WTC11 (cell line): ENCODE measurements at regions not wholly inside any gene's neighbourhood (a gene's known extent, or its start where the extent isn't known, plus 50 kb on each side); places are given as distances from the start of the nearest gene placed in this dataset.

Source experiments
- ATAC-seq: fragments of 200-7000 bp; cut with Tn5 transposase; 2 replicates; pipeline ENCODE4 v1.10.0; 2021; ENCODE audit warnings: mild to moderate bottlenecking, moderate library complexity
- CTCF ChIA-PET: fragments of 300-600 bp; sonication (Branson Sonifier 250); formaldehyde crosslinking; loops from one replicate; lab custom pipeline; 2021; ENCODE audit warnings: antibody characterized with exemption; lab: Charles Lee
- POLR2A ChIA-PET: fragments of 350-600 bp; sonication (Branson Sonifier 250); formaldehyde crosslinking; loops from one replicate; lab custom pipeline; 2021; ENCODE audit warnings: antibody characterized with exemption; lab: Charles Lee
- DNase-seq: peaks from one replicate; pipeline ENCODE4 v3.0.0; 2021; ENCODE audit warnings: low spot score
- H3K27ac Mint-ChIP-seq: 2 replicates; pipeline ENCODE4 v1.8.0; 2021; ENCODE audit warnings: mixed read lengths
- H3K27me3 Mint-ChIP-seq: 2 replicates; pipeline ENCODE4 v1.8.0; 2021; ENCODE audit warnings: low read depth, mild to moderate bottlenecking, moderate library complexity, mixed read lengths
- H3K36me3 Mint-ChIP-seq: 2 replicates; pipeline ENCODE4 v1.8.0; 2021; ENCODE audit warnings: mixed read lengths
- H3K4me1 Mint-ChIP-seq: 2 replicates; pipeline ENCODE4 v1.8.0; 2022; ENCODE audit warnings: mixed read lengths
- H3K4me3 Mint-ChIP-seq: 2 replicates; pipeline ENCODE4 v1.8.0; 2021; ENCODE audit warnings: mild to moderate bottlenecking, moderate library complexity, mixed read lengths
- H3K9me3 Mint-ChIP-seq: 2 replicates; pipeline ENCODE4 v1.8.0; 2021; ENCODE audit warnings: mixed read lengths
- CBFB ChIP-seq: sonication (generic); formaldehyde crosslinking; IDR thresholded peaks from 2 replicates; pipeline ENCODE4 v1.8.1; 2022; ENCODE audit warnings: mild to moderate bottlenecking, low read depth, missing genetic modification reagents
- CREB1 ChIP-seq: sonication (generic); formaldehyde crosslinking; IDR thresholded peaks from 2 replicates; pipeline ENCODE4 v1.8.0; 2023; ENCODE audit warnings: mild to moderate bottlenecking, missing genetic modification reagents
- CREM ChIP-seq: sonication (generic); formaldehyde crosslinking; IDR thresholded peaks from 2 replicates; pipeline ENCODE4 v1.8.1; 2022; ENCODE audit warnings: mild to moderate bottlenecking, missing genetic modification reagents, moderate library complexity
- ESRRA ChIP-seq: sonication (generic); formaldehyde crosslinking; IDR thresholded peaks from 2 replicates; pipeline ENCODE4 v1.8.1; 2022; ENCODE audit warnings: mild to moderate bottlenecking, missing genetic modification reagents, borderline replicate concordance
- FOXK1 ChIP-seq: sonication (generic); formaldehyde crosslinking; IDR thresholded peaks from 2 replicates; pipeline ENCODE4 v1.8.0; 2022; ENCODE audit warnings: mild to moderate bottlenecking, moderate library complexity, missing genetic modification reagents
- MXD4 ChIP-seq: fragments of 250-450 bp; sonication (Bioruptor Pico); IDR thresholded peaks from 2 replicates; pipeline ENCODE4 v1.8.0; 2021; ENCODE audit warnings: mild to moderate bottlenecking, moderate library complexity, borderline replicate concordance
- MYBL2 ChIP-seq: sonication (generic); formaldehyde crosslinking; IDR thresholded peaks from 2 replicates; pipeline ENCODE4 v1.8.1; 2023; ENCODE audit warnings: mild to moderate bottlenecking, moderate library complexity, missing genetic modification reagents
- NR2C2 ChIP-seq: sonication (generic); formaldehyde crosslinking; IDR thresholded peaks from 2 replicates; pipeline ENCODE4 v1.8.0; 2022; ENCODE audit warnings: mild to moderate bottlenecking, missing genetic modification reagents
- OVOL2 ChIP-seq: fragments of 250-450 bp; sonication (Bioruptor Pico); IDR thresholded peaks from 2 replicates; pipeline ENCODE4 v1.9.0; 2021; ENCODE audit warnings: mild to moderate bottlenecking, borderline replicate concordance
- PRRX2 ChIP-seq: fragments of 250-450 bp; sonication (Bioruptor Pico); IDR thresholded peaks from 2 replicates; pipeline ENCODE4 v1.8.0; 2021; ENCODE audit warnings: mild to moderate bottlenecking
- RELA ChIP-seq: sonication (generic); formaldehyde crosslinking; IDR thresholded peaks from 2 replicates; pipeline ENCODE4 v1.8.1; 2022; ENCODE audit warnings: missing genetic modification reagents, mild to moderate bottlenecking, borderline replicate concordance
- SMAD3 ChIP-seq: sonication (generic); formaldehyde crosslinking; IDR thresholded peaks from 2 replicates; pipeline ENCODE4 v1.8.0; 2022; ENCODE audit warnings: missing genetic modification reagents, mild to moderate bottlenecking, borderline replicate concordance
- SOX15 ChIP-seq: fragments of 250-450 bp; sonication (Bioruptor Pico); IDR thresholded peaks from 2 replicates; pipeline ENCODE4 v1.9.0; 2021; ENCODE audit warnings: mild to moderate bottlenecking
- TEAD1 ChIP-seq: sonication (generic); formaldehyde crosslinking; IDR thresholded peaks from 2 replicates; pipeline ENCODE4 v1.8.0; 2022; ENCODE audit warnings: mild to moderate bottlenecking, missing genetic modification reagents
- TP53 ChIP-seq: sonication (generic); formaldehyde crosslinking; IDR thresholded peaks from 2 replicates; pipeline ENCODE4 v1.8.1; 2023; ENCODE audit warnings: mild to moderate bottlenecking, missing genetic modification reagents
- ZBTB21 ChIP-seq: sonication (generic); formaldehyde crosslinking; IDR thresholded peaks from 2 replicates; pipeline ENCODE4 v1.8.1; 2023; ENCODE audit warnings: mild to moderate bottlenecking, missing genetic modification reagents, borderline replicate concordance
- ZNF219 ChIP-seq: sonication (generic); formaldehyde crosslinking; IDR thresholded peaks from 2 replicates; pipeline ENCODE4 v1.8.0; 2023; ENCODE audit warnings: missing genetic modification reagents, mild to moderate bottlenecking, borderline replicate concordance
- ZNF232 ChIP-seq: sonication (generic); formaldehyde crosslinking; IDR thresholded peaks from 2 replicates; pipeline ENCODE4 v1.8.0; 2022; ENCODE audit warnings: mild to moderate bottlenecking, missing genetic modification reagents
- ZNF396 ChIP-seq: fragments of 250-450 bp; sonication (Bioruptor Pico); IDR thresholded peaks from 2 replicates; pipeline ENCODE4 v1.8.0; 2021; ENCODE audit warnings: mild to moderate bottlenecking, moderate library complexity, borderline replicate concordance
- TF ChIP-seq, protein P1 (sequence below): sonication (generic); formaldehyde crosslinking; IDR thresholded peaks from 2 replicates; pipeline ENCODE4 v1.8.0; 2022; ENCODE audit warnings: mild to moderate bottlenecking, missing genetic modification reagents
- TF ChIP-seq, protein P2 (sequence below): fragments of 250-450 bp; sonication (Bioruptor Pico); IDR thresholded peaks from 2 replicates; pipeline ENCODE4 v1.9.0; 2021; ENCODE audit warnings: mild to moderate bottlenecking
- TF ChIP-seq, protein P3 (sequence below): sonication (generic); formaldehyde crosslinking; IDR thresholded peaks from 2 replicates; pipeline ENCODE4 v1.8.0; 2023; ENCODE audit warnings: mild to moderate bottlenecking, missing genetic modification reagents
- TF ChIP-seq, protein P4 (sequence below): sonication (generic); formaldehyde crosslinking; IDR thresholded peaks from 2 replicates; pipeline ENCODE4 v1.8.0; 2022; ENCODE audit warnings: mild to moderate bottlenecking, missing genetic modification reagents

DNA sequence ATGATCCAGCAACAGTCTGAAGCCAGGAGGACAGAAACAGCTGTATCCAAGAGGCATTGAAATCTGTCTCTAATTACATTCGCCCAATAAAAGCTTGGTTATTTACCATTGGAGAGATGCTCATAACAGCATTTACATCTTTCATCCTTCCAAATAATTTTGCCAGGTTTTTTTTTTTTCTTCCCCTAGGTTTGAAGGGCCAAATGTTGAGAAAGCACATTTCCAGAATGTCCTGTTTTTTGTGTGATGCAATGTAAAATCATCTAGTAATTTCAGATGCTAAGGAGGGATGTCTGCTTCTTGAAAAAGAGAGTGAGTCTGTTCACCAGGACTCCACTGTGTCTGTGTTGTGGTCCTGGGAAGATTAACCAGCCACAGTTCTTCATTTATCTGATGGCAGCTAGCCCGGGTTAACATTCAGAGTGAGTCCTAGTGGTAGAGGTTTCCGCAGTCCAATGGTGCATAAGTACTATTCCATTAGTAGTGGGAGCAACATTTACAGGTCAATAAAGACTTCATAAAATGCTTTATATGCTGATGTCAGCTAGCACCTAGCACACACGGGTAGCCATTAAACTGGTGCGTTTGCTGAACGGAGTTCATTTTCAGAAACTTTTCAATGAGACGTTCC lies 406.8 kb downstream of the STIM2 start:
- ChIA-PET POLR2A (interaction anchor here (1.3 kb wide), 1 partner anchor 12 kb away, joined by 3 read pairs; no protein-coding TSS in a partner anchor), CTCF (no interaction called here)
- H3K36me3 Mint-ChIP-seq, result no peaks in the 10 kb centered on the region
- no peak for TF ChIP-seq OVOL2 (CRISPR knock-in tag)
- no peak for TF ChIP-seq CBFB
- TF ChIP-seq PRRX2 (CRISPR knock-in tag), result no peak
- TF ChIP-seq NR2C2, result no peak
- TF ChIP-seq ESRRA, result no peak
- no peak for TF ChIP-seq SMAD3 (CRISPR knock-in tag)
- TF ChIP-seq, protein P1, sequence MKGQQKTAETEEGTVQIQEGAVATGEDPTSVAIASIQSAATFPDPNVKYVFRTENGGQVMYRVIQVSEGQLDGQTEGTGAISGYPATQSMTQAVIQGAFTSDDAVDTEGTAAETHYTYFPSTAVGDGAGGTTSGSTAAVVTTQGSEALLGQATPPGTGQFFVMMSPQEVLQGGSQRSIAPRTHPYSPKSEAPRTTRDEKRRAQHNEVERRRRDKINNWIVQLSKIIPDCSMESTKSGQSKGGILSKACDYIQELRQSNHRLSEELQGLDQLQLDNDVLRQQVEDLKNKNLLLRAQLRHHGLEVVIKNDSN (CRISPR knock-in tag), result no peak
- no peak for TF ChIP-seq CREM (CRISPR knock-in tag)
- no peak for TF ChIP-seq MYBL2 (CRISPR knock-in tag)
- no peak for TF ChIP-seq SOX15
- TF ChIP-seq ZBTB21 (CRISPR knock-in tag), result no peak
- no peak for TF ChIP-seq MXD4
- TF ChIP-seq, protein P2, sequence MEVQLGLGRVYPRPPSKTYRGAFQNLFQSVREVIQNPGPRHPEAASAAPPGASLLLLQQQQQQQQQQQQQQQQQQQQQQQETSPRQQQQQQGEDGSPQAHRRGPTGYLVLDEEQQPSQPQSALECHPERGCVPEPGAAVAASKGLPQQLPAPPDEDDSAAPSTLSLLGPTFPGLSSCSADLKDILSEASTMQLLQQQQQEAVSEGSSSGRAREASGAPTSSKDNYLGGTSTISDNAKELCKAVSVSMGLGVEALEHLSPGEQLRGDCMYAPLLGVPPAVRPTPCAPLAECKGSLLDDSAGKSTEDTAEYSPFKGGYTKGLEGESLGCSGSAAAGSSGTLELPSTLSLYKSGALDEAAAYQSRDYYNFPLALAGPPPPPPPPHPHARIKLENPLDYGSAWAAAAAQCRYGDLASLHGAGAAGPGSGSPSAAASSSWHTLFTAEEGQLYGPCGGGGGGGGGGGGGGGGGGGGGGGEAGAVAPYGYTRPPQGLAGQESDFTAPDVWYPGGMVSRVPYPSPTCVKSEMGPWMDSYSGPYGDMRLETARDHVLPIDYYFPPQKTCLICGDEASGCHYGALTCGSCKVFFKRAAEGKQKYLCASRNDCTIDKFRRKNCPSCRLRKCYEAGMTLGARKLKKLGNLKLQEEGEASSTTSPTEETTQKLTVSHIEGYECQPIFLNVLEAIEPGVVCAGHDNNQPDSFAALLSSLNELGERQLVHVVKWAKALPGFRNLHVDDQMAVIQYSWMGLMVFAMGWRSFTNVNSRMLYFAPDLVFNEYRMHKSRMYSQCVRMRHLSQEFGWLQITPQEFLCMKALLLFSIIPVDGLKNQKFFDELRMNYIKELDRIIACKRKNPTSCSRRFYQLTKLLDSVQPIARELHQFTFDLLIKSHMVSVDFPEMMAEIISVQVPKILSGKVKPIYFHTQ, result no peak
- no peak for TF ChIP-seq TP53
- TF ChIP-seq CREB1 (CRISPR knock-in tag), result no peak
- H3K4me1 Mint-ChIP-seq, result peaks cover 22% of the 10 kb centered on the region
- ATAC-seq (no peak), DNase-seq (no peak)
- H3K4me3 Mint-ChIP-seq, result no peak overlapping the region
- H3K27ac Mint-ChIP-seq, result no peak overlapping the region
- no peaks in the 10 kb centered on the region for H3K27me3 Mint-ChIP-seq
- peaks cover 11% of the 10 kb centered on the region for H3K9me3 Mint-ChIP-seq

DNA sequence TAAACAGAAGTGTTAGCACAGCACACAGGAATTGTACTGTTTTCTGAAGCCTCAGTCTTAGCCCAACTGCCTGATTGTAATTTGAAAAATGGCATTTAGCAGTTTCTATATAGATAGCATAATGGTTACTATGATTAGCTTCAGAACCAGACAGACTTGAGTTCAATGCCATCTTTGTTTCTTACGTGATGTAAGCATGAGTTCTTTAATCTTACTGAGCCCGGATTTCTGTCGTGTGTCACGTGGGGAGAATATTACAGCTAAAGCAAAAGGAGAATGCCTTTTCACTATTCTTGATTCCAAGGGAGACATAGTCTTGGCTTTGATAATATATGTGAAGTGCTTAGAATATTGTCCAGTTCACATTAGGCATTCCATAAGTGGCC lies 407.3 kb downstream of the STIM2 start:
- H3K27me3 Mint-ChIP-seq, result no peaks in the 10 kb centered on the region
- no peak overlapping the region for H3K4me3 Mint-ChIP-seq
- no peak overlapping the region for H3K27ac Mint-ChIP-seq
- no peaks in the 10 kb centered on the region for H3K36me3 Mint-ChIP-seq
- ChIA-PET POLR2A (no interaction called here), CTCF (no interaction called here)
- no peak for DNase-seq
- peaks cover 8% of the 10 kb centered on the region for H3K9me3 Mint-ChIP-seq
- TF ChIP-seq SMAD3 (CRISPR knock-in tag) (no peak), TEAD1 (CRISPR knock-in tag) (no peak), MXD4 (no peak), RELA (no peak), ZNF232 (CRISPR knock-in tag) (no peak), MYBL2 (CRISPR knock-in tag) (no peak), ZNF396 (CRISPR knock-in tag) (no peak), FOXK1 (CRISPR knock-in tag) (no peak), ZNF219 (CRISPR knock-in tag) (no peak)
- TF ChIP-seq, protein P3, sequence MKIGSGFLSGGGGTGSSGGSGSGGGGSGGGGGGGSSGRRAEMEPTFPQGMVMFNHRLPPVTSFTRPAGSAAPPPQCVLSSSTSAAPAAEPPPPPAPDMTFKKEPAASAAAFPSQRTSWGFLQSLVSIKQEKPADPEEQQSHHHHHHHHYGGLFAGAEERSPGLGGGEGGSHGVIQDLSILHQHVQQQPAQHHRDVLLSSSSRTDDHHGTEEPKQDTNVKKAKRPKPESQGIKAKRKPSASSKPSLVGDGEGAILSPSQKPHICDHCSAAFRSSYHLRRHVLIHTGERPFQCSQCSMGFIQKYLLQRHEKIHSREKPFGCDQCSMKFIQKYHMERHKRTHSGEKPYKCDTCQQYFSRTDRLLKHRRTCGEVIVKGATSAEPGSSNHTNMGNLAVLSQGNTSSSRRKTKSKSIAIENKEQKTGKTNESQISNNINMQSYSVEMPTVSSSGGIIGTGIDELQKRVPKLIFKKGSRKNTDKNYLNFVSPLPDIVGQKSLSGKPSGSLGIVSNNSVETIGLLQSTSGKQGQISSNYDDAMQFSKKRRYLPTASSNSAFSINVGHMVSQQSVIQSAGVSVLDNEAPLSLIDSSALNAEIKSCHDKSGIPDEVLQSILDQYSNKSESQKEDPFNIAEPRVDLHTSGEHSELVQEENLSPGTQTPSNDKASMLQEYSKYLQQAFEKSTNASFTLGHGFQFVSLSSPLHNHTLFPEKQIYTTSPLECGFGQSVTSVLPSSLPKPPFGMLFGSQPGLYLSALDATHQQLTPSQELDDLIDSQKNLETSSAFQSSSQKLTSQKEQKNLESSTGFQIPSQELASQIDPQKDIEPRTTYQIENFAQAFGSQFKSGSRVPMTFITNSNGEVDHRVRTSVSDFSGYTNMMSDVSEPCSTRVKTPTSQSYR, result no peak
- TF ChIP-seq, protein P4, sequence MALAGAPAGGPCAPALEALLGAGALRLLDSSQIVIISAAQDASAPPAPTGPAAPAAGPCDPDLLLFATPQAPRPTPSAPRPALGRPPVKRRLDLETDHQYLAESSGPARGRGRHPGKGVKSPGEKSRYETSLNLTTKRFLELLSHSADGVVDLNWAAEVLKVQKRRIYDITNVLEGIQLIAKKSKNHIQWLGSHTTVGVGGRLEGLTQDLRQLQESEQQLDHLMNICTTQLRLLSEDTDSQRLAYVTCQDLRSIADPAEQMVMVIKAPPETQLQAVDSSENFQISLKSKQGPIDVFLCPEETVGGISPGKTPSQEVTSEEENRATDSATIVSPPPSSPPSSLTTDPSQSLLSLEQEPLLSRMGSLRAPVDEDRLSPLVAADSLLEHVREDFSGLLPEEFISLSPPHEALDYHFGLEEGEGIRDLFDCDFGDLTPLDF (CRISPR knock-in tag), result no peak
- no peak for ATAC-seq
- peaks cover 23% of the 10 kb centered on the region for H3K4me1 Mint-ChIP-seq
